ENCODE measurements at regions not wholly inside any gene's neighbourhood (a gene's known extent, or its start where the extent isn't known, plus 50 kb on each side); places are given as distances from the start of the nearest gene placed in this dataset.

GRCh38 chr22:22046370-22046769 is 63.8 kb upstream of the TOP3B start:
- no peak for TF ChIP-seq EZH2 (IDR thresholded peaks at IDR 0.05; ENCODE audit: borderline replicate concordance, low read depth, low read length, poor library complexity, severe bottlenecking)
- no peak for TF ChIP-seq CTCF (conservative IDR thresholded peaks at IDR 0.05; ENCODE audit: low read depth, low read length)

Measured in A673 (cell line).